HCT116 (cell line): ENCODE measurements at regions not wholly inside any gene's neighbourhood (a gene's known extent, or its start where the extent isn't known, plus 50 kb on each side); places are given as distances from the start of the nearest gene placed in this dataset.
A peak's percentile ranks its signal among the peaks of the same experiment; 100 is the strongest.

Source experiments
- ATAC-seq: fragments of 200-7000 bp; cut with Tn5 transposase; 2 replicates; pipeline ENCODE4 v1.9.1; 2020; ENCODE audit warnings: mild to moderate bottlenecking, moderate library complexity
- BruUV-seq: library from RNA; stranded (reverse); fragments of 400-500 nt; replicated peaks from 2 replicates; lab custom pipeline; 2021; lab: Mats Ljungman, UMichigan
- CTCF ChIA-PET: fragments of 300-600 bp; sonication (Branson Sonifier 250); formaldehyde crosslinking; loops from one replicate; lab custom pipeline; 2021; ENCODE audit warnings: antibody characterized with exemption; lab: Charles Lee
- POLR2A ChIA-PET: fragments of 300-600, 350-600 bp; sonication (Branson Sonifier 250); formaldehyde crosslinking; loops from one replicate; lab custom pipeline; 2021; ENCODE audit warnings: antibody characterized with exemption; lab: Charles Lee
- RAD21 ChIA-PET, 2 experiments: fragments of 300-600 bp; sonication (Branson Sonifier 250); formaldehyde crosslinking; loops; one replicate each; lab custom pipeline; 2023; ENCODE audit warnings: low total read pairs in 2 of 2; ENCODE audit not compliant: uncharacterized antibody in 2 of 2, unreplicated experiment in 2 of 2, low non-redundant PET in 1 of 2; lab: Charles Lee
- DNase-seq: peaks from one replicate; pipeline ENCODE4 v3.0.0-alpha.2; 2010; ENCODE audit warnings: low read depth, low spot score
- H2AFZ ChIP-seq: fragments of 200-600 bp; shearing (Covaris generic), sonication (generic); 2 replicates; pipeline ENCODE4 v1.6.1; 2017; ENCODE audit warnings: low read depth, mixed run types, mixed read lengths, antibody characterized with exemption, low read length; ENCODE audit not compliant: poor library complexity, severe bottlenecking
- H3K27ac ChIP-seq: 2 replicates; pipeline ENCODE4 v1.5.1; 2012; ENCODE audit warnings: low read depth, low read length
- H3K27me3 ChIP-seq: fragments of 200-600 bp; sonication (generic); 2 replicates; pipeline ENCODE4 v1.6.1; 2016; ENCODE audit warnings: mixed run types, low read length, mixed read lengths; ENCODE audit not compliant: insufficient read depth
- H3K36me3 ChIP-seq, 2 experiments: fragments of 200-500 bp in 1 of 2; fragments of 200-600 bp in 1 of 2; sonication (Bioruptor generic) in 1 of 2; sonication (generic) in 1 of 2; 2 replicates each; pipeline versions ENCODE4 v1.5.1 to v1.6.1; 2014 to 2016; ENCODE audit warnings: low read length in 2 of 2, inconsistent platforms in 1 of 2, mixed read lengths in 1 of 2, mixed run types in 1 of 2; ENCODE audit not compliant: insufficient read depth in 2 of 2, control insufficient read depth in 1 of 2
- H3K4me1 ChIP-seq, 2 experiments: fragments of 200-600 bp in 1 of 2; sonication (generic) in 1 of 2; 2 replicates each; pipeline versions ENCODE4 v1.5.1 to v1.6.1; 2012 to 2017; ENCODE audit warnings: low read length in 2 of 2, inconsistent platforms in 1 of 2, mild to moderate bottlenecking in 1 of 2, mixed read lengths in 1 of 2, mixed run types in 1 of 2, moderate library complexity in 1 of 2; ENCODE audit not compliant: insufficient read depth in 2 of 2, control insufficient read depth in 1 of 2
- H3K4me2 ChIP-seq: fragments of 200-600 bp; sonication (generic); 2 replicates; pipeline ENCODE4 v1.6.1; 2017; ENCODE audit warnings: mixed run types, low read length, mixed read lengths
- H3K4me3 ChIP-seq, 2 experiments: fragments of 200-600 bp in 1 of 2; sonication (generic) in 1 of 2; replicated peaks in 1 of 2; 2 replicates each; pipeline ENCODE4 v1.5.1; 2011 to 2016; ENCODE audit warnings: low read length in 2 of 2, control low read depth in 1 of 2, low read depth in 1 of 2, mild to moderate bottlenecking in 1 of 2, mixed read lengths in 1 of 2, mixed run types in 1 of 2
- H3K79me2 ChIP-seq: fragments of 200-600 bp; sonication (generic); 2 replicates; pipeline ENCODE4 v1.6.1; 2017; ENCODE audit warnings: mild to moderate bottlenecking, mixed run types, low read length, moderate library complexity, mixed read lengths; ENCODE audit not compliant: insufficient read depth
- H3K9ac ChIP-seq: fragments of 200-600 bp; sonication (generic); 2 replicates; pipeline ENCODE4 v1.6.1; 2016; ENCODE audit warnings: low read length, mixed read lengths
- H3K9me2 ChIP-seq: fragments of 200-600 bp; sonication (generic), shearing (Covaris generic); 2 replicates; pipeline ENCODE4 v1.6.1; 2017; ENCODE audit warnings: mixed run types, mild to moderate bottlenecking, moderate library complexity; ENCODE audit not compliant: insufficient read depth
- H3K9me3 ChIP-seq, 2 experiments: fragments of 200-500 bp in 1 of 2; fragments of 200-600 bp in 1 of 2; sonication (Bioruptor generic) in 1 of 2; sonication (generic) in 1 of 2; 2 replicates each; pipeline ENCODE4 v1.6.1; 2014 to 2017; ENCODE audit warnings: low read length in 2 of 2, mixed read lengths in 2 of 2, inconsistent platforms in 1 of 2, low read depth in 1 of 2, mild to moderate bottlenecking in 1 of 2, mixed run types in 1 of 2, moderate library complexity in 1 of 2; ENCODE audit not compliant: control insufficient read depth in 1 of 2, insufficient read depth in 1 of 2
- H4K20me1 ChIP-seq: fragments of 200-600 bp; sonication (generic), shearing (Covaris generic); 2 replicates; pipeline ENCODE4 v1.6.1; 2017; ENCODE audit warnings: mixed run types, mild to moderate bottlenecking, moderate library complexity; ENCODE audit not compliant: insufficient read depth
- CBX3 ChIP-seq: IDR thresholded peaks from 2 replicates; pipeline ENCODE4 v1.6.1; 2012; ENCODE audit warnings: low read depth
- CEBPB ChIP-seq: IDR thresholded peaks from 2 replicates; pipeline ENCODE4 v1.6.1; 2012; ENCODE audit warnings: low read depth
- CTCF ChIP-seq, 3 experiments: fragments of 200-600 bp in 1 of 3; sonication (generic) in 1 of 3; IDR thresholded peaks in 2 of 3; conservative IDR thresholded peaks in 1 of 3; 2 replicates each; pipeline ENCODE4 v1.5.1; 2012 to 2017; ENCODE audit warnings: low read depth in 2 of 3, low read length in 2 of 3, antibody characterized with exemption in 1 of 3, borderline replicate concordance in 1 of 3, control low read depth in 1 of 3, mild to moderate bottlenecking in 1 of 3, mixed read lengths in 1 of 3, mixed run types in 1 of 3, moderate library complexity in 1 of 3; ENCODE audit not compliant: insufficient read depth in 1 of 3
- FOSL1 ChIP-seq: IDR thresholded peaks from 2 replicates; pipeline ENCODE4 v1.6.1; 2012; ENCODE audit warnings: low read depth
- JUND ChIP-seq: IDR thresholded peaks from 2 replicates; pipeline ENCODE4 v1.6.1; 2012
- MAX ChIP-seq: IDR thresholded peaks from 2 replicates; pipeline ENCODE4 v1.6.1; 2012
- POLR2A ChIP-seq: IDR thresholded peaks from 2 replicates; pipeline ENCODE4 v1.7.0; 2011; ENCODE audit warnings: borderline replicate concordance; ENCODE audit not compliant: insufficient read depth, insufficient read length; ENCODE audit errors: extremely low read depth
- RAD21 ChIP-seq: IDR thresholded peaks from 2 replicates; pipeline ENCODE4 v1.6.1; 2012; ENCODE audit warnings: low read depth, mild to moderate bottlenecking
- intact Hi-C: fragments of 100-400 bp; cut with micrococcal nuclease; formaldehyde crosslinking; loops from 2 replicates; pipeline ENCODE4 v1.10.0; 2022

- TF ChIP-seq CTCF (IDR thresholded peaks at IDR 0.05 in 2 of 3, conservative IDR thresholded peaks at IDR 0.05 in 1 of 3; ENCODE audit: borderline replicate concordance in 1 of 3, insufficient read depth in 1 of 3, low read depth in 2 of 3, low read length in 2 of 3) = no peak
Measured at GRCh38 chr17:13310858-13311257, 290.9 kb downstream of the HS3ST3A1 start (continued).

- H3K36me3 ChIP-seq = no peaks in the 10 kb centered on the region
- no peaks in the 10 kb centered on the region for H3K9me2 ChIP-seq
- H3K27ac ChIP-seq = no peak overlapping the region
- peak overlapping the region; percentile 55 for H2AFZ ChIP-seq
- no peak overlapping the region for H3K4me3 ChIP-seq
- CTCF ChIA-PET = no interaction called here
- no peaks in the 10 kb centered on the region for H4K20me1 ChIP-seq
- peak; percentile 24; the same call in 1 of the 2 replicates for TF ChIP-seq JUND
- peak; percentile 55; the same call in 1 of the 2 replicates for TF ChIP-seq CEBPB
- TF ChIP-seq RAD21 = peak; percentile 63
- TF ChIP-seq POLR2A = no peak
- peak; percentile 29 to 85 (median 78); a peak in 5 of 6 replicates for TF ChIP-seq CTCF (IDR thresholded peaks at IDR 0.05 in 2 of 3, conservative IDR thresholded peaks at IDR 0.05 in 1 of 3; ENCODE audit: borderline replicate concordance in 1 of 3, insufficient read depth in 1 of 3, low read depth in 2 of 3, low read length in 2 of 3)
- TF ChIP-seq FOSL1 = peak; percentile 27; the same call in 1 of the 2 replicates
- TF ChIP-seq CBX3 = 0 out of 2 replicates have a peak, but pooled peaks have one; percentile 49
- TF ChIP-seq MAX = no peak
- no peaks in the 10 kb centered on the region for H3K27me3 ChIP-seq
- no TSS peak for BruUV-seq
- DNase-seq = peak; percentile 81
- 0 out of 4 replicates have a peak, but pooled peaks cover 0 to 3% of the 10 kb centered on the region in 2 experiments for H3K4me1 ChIP-seq
- intact Hi-C loops = loop anchor here (2.0 kb wide), 1 partner anchor 1620 kb away; no protein-coding TSS in a partner anchor
- 0 out of 2 replicates have a peak overlapping the region, but pooled peaks have one; percentile 19 for H3K4me2 ChIP-seq
- H3K79me2 ChIP-seq = no peaks in the 10 kb centered on the region
- POLR2A ChIA-PET = no interaction called here
- no peaks in the 10 kb centered on the region for H3K9me3 ChIP-seq
- H3K9ac ChIP-seq = no peak overlapping the region
- RAD21 ChIA-PET = no interaction called here
- peak; percentile 93 for ATAC-seq
Measured at GRCh38 chr17:13306310-13306962, 288.6 kb upstream of the ELAC2 start.
